Smooth muscle cell (in vitro differentiated cells): ENCODE measurements at regions not wholly inside any gene's neighbourhood (a gene's known extent, or its start where the extent isn't known, plus 50 kb on each side); places are given as distances from the start of the nearest gene placed in this dataset.

ENCODE experiments used
- DNase-seq: peaks from one replicate; lab custom pipeline; 2025; ENCODE audit not compliant: unreplicated experiment; lab: John Stamatoyannopoulos, UW
- H2AFZ ChIP-seq: fragments of 200-600 bp; sonication (generic); 2 replicates; pipeline ENCODE4 v1.6.0; 2016; ENCODE audit warnings: antibody characterized with exemption, low read depth, mild to moderate bottlenecking
- H3F3A ChIP-seq: fragments of 200-600 bp; sonication (generic); 2 replicates; pipeline ENCODE4 v1.6.0; 2017; ENCODE audit warnings: antibody characterized with exemption, low read depth
- H3K27ac ChIP-seq: fragments of 200-600 bp; sonication (generic); 2 replicates; pipeline ENCODE4 v1.5.1; 2016; ENCODE audit warnings: low read depth, mild to moderate bottlenecking
- H3K27me3 ChIP-seq: fragments of 200-600 bp; sonication (generic); 2 replicates; pipeline ENCODE4 v1.6.1; 2016; ENCODE audit warnings: low read depth, mild to moderate bottlenecking
- H3K36me3 ChIP-seq: fragments of 200-600 bp; sonication (generic); 2 replicates; pipeline ENCODE4 v1.5.1; 2016; ENCODE audit warnings: low read depth
- H3K4me1 ChIP-seq: fragments of 200-600 bp; sonication (generic); 2 replicates; pipeline ENCODE4 v1.5.1; 2016; ENCODE audit warnings: low read depth
- H3K4me2 ChIP-seq: fragments of 200-600 bp; sonication (generic); 2 replicates; pipeline ENCODE4 v1.6.0; 2016; ENCODE audit warnings: mild to moderate bottlenecking
- H3K4me3 ChIP-seq: fragments of 200-600 bp; sonication (generic); 2 replicates; pipeline ENCODE4 v1.5.1; 2016; ENCODE audit warnings: mild to moderate bottlenecking
- H3K79me2 ChIP-seq: fragments of 200-600 bp; sonication (generic); 2 replicates; pipeline ENCODE4 v1.6.0; 2016; ENCODE audit warnings: low read depth, mild to moderate bottlenecking
- H3K9ac ChIP-seq: fragments of 200-600 bp; sonication (generic); 2 replicates; pipeline ENCODE4 v1.6.0; 2016; ENCODE audit warnings: low read depth
- H3K9me3 ChIP-seq: fragments of 200-600 bp; sonication (generic); replicated peaks from 2 replicates; pipeline ENCODE4 v1.5.1; 2016; ENCODE audit warnings: low read depth
- H4K20me1 ChIP-seq: fragments of 200-600 bp; sonication (generic); 2 replicates; pipeline ENCODE4 v1.6.0; 2016; ENCODE audit warnings: low read depth
- CTCF ChIP-seq: fragments of 200-600 bp; sonication (generic); IDR thresholded peaks from 2 replicates; pipeline ENCODE4 v1.5.1; 2017; ENCODE audit warnings: borderline replicate concordance, mild to moderate bottlenecking, antibody characterized with exemption; ENCODE audit not compliant: insufficient read depth, poor library complexity, severe bottlenecking
- WGBS: methylation state at CpG from one replicate; pipeline ENCODE4 v1.1.7; 2016; ENCODE audit warnings: low lambda C conversion rate; 5-methylcytosine and 5-hydroxymethylcytosine counted together

GRCh38 chr5:56320686-56321085 lies 87.6 kb upstream of the ANKRD55 start:
- Histone ChIP-seq H3K4me3 (no peak overlapping the region), H4K20me1 (no peaks in the 10 kb centered on the region), H3K27ac (peak overlapping the region; percentile 98), H2AFZ (no peak overlapping the region), H3K4me2 (no peak overlapping the region), H3K79me2 (peaks cover 3% of the 10 kb centered on the region), H3K9me3 (no peaks in the 10 kb centered on the region), H3K4me1 (peaks cover 6% of the 10 kb centered on the region), H3F3A (peaks cover 37% of the 10 kb centered on the region), H3K9ac (no peak overlapping the region), H3K27me3 (no peaks in the 10 kb centered on the region), H3K36me3 (no peaks in the 10 kb centered on the region)
- DNase-seq: no peak
- no peak for TF ChIP-seq CTCF
- WGBS: 96% methylated on average over 3 of the region's 3 CpGs

GRCh38 chr5:56319526-56320181 lies 86.5 kb upstream of the ANKRD55 start:
- H3K4me1 ChIP-seq: peaks cover 6% of the 10 kb centered on the region
- H3K27me3 ChIP-seq: no peaks in the 10 kb centered on the region
- H2AFZ ChIP-seq: peak overlapping the region; percentile 72
- H3K9me3 ChIP-seq: no peaks in the 10 kb centered on the region
- no peak for DNase-seq
- H3K9ac ChIP-seq: peak overlapping the region; percentile 80
- H3K27ac ChIP-seq: peak overlapping the region; percentile 98
- peak overlapping the region; percentile 76 for H3K4me2 ChIP-seq
- 41% methylated on average over 19 of the region's 19 CpGs for WGBS
- H4K20me1 ChIP-seq: no peaks in the 10 kb centered on the region
- H3K79me2 ChIP-seq: no peaks in the 10 kb centered on the region
- no peak overlapping the region for H3K4me3 ChIP-seq
- TF ChIP-seq CTCF: no peak
- peaks cover 43% of the 10 kb centered on the region for H3F3A ChIP-seq
- no peaks in the 10 kb centered on the region for H3K36me3 ChIP-seq

GRCh38 chr5:56317923-56318561 lies 84.9 kb upstream of the ANKRD55 start:
- H3K36me3 ChIP-seq: no peaks in the 10 kb centered on the region
- H3K9ac ChIP-seq: no peak overlapping the region
- no peak overlapping the region for H2AFZ ChIP-seq
- H3K9me3 ChIP-seq: no peaks in the 10 kb centered on the region
- peak overlapping the region; percentile 98 for H3K27ac ChIP-seq
- no peak overlapping the region for H3K4me2 ChIP-seq
- peaks cover 50% of the 10 kb centered on the region for H3F3A ChIP-seq
- no peak overlapping the region for H3K4me3 ChIP-seq
- no peaks in the 10 kb centered on the region for H3K27me3 ChIP-seq
- no peaks in the 10 kb centered on the region for H3K79me2 ChIP-seq
- no peaks in the 10 kb centered on the region for H4K20me1 ChIP-seq
- WGBS: 48% methylated on average over 7 of the region's 7 CpGs
- peaks cover 6% of the 10 kb centered on the region for H3K4me1 ChIP-seq
- no peak for TF ChIP-seq CTCF
- DNase-seq: no peak
